IMR-90 (cell line): ENCODE measurements at regions not wholly inside any gene's neighbourhood (a gene's known extent, or its start where the extent isn't known, plus 50 kb on each side); places are given as distances from the start of the nearest gene placed in this dataset.

ENCODE experiments used
- ATAC-seq: fragments of 200-7000 bp; cut with Tn5 transposase; 2 replicates; pipeline ENCODE4 v1.9.1; 2020; ENCODE audit warnings: low read depth, mild to moderate bottlenecking, moderate library complexity
- BruUV-seq: library from RNA; stranded (reverse); fragments of 400-500 nt; replicated peaks from 2 replicates; lab custom pipeline; 2021; lab: Mats Ljungman, UMichigan
- CTCF ChIA-PET: fragments of 300-600 bp; formaldehyde crosslinking; extraction: SDS; loops from one replicate; lab custom pipeline; 2021; ENCODE audit warnings: antibody characterized with exemption; lab: Yijun Ruan, JAX
- POLR2A ChIA-PET: fragments of 300-600 bp; sonication (Branson Sonifier 250); formaldehyde crosslinking; loops from one replicate; lab custom pipeline; 2022; ENCODE audit warnings: antibody characterized with exemption; ENCODE audit not compliant: unreplicated experiment; lab: Charles Lee
- DNase-seq: peaks from one replicate; pipeline ENCODE4 v3.0.0; 2013
- H2AFZ ChIP-seq: replicated peaks from 2 replicates; pipeline ENCODE3; 2013; ENCODE audit warnings: low read length, mild to moderate bottlenecking; ENCODE audit not compliant: poor library complexity
- H2AK5ac ChIP-seq: 2 replicates; pipeline ENCODE4 v1.6.1; 2013; ENCODE audit warnings: low read depth, low read length, inconsistent platforms
- H2AK9ac ChIP-seq: replicated peaks from 2 replicates; pipeline ENCODE3; 2013; ENCODE audit warnings: mild to moderate bottlenecking, low read depth, low read length, moderate library complexity; ENCODE audit not compliant: poor library complexity
- H2BK120ac ChIP-seq: 2 replicates; pipeline ENCODE4 v1.6.1; 2013; ENCODE audit warnings: low read depth, low read length, inconsistent platforms
- H2BK15ac ChIP-seq: 3 replicates; pipeline ENCODE4 v1.6.1; 2013; ENCODE audit warnings: low read depth, low read length, inconsistent platforms
- H2BK20ac ChIP-seq: 2 replicates; pipeline ENCODE4 v1.6.1; 2013; ENCODE audit warnings: low read depth, mild to moderate bottlenecking, inconsistent platforms, low read length, moderate library complexity
- H2BK5ac ChIP-seq: 2 replicates; pipeline ENCODE4 v1.6.1; 2013; ENCODE audit warnings: mild to moderate bottlenecking, low read depth, low read length, inconsistent platforms; ENCODE audit not compliant: poor library complexity, severe bottlenecking
- H3K14ac ChIP-seq: replicated peaks from 2 replicates; pipeline ENCODE4 v1.6.1; 2013; ENCODE audit warnings: low read depth, low read length, inconsistent platforms
- H3K18ac ChIP-seq: 2 replicates; pipeline ENCODE4 v1.6.1; 2013; ENCODE audit warnings: low read depth, low read length, control low read depth
- H3K23ac ChIP-seq: 2 replicates; pipeline ENCODE4 v1.6.1; 2013; ENCODE audit warnings: low read depth, low read length, inconsistent platforms
- H3K27ac ChIP-seq: 2 replicates; pipeline ENCODE4 v1.5.1; 2013; ENCODE audit warnings: mild to moderate bottlenecking, control low read depth, low read length; ENCODE audit not compliant: insufficient read depth
- H3K27me3 ChIP-seq: 2 replicates; pipeline ENCODE4 v1.6.1; 2013; ENCODE audit warnings: low read length; ENCODE audit not compliant: control insufficient read depth, insufficient read depth
- H3K36me3 ChIP-seq: 2 replicates; pipeline ENCODE4 v1.6.1; 2013; ENCODE audit warnings: low read length, mixed read lengths; ENCODE audit not compliant: control insufficient read depth, insufficient read depth
- H3K4ac ChIP-seq: 2 replicates; pipeline ENCODE4 v1.6.1; 2013; ENCODE audit warnings: low read depth, low read length, inconsistent platforms
- H3K4me1 ChIP-seq: 2 replicates; pipeline ENCODE4 v1.6.1; 2013; ENCODE audit warnings: low read length, mixed read lengths; ENCODE audit not compliant: control insufficient read depth, insufficient read depth
- H3K4me2 ChIP-seq: 2 replicates; pipeline ENCODE4 v1.6.1; 2013; ENCODE audit warnings: low read depth, mild to moderate bottlenecking, control low read depth, low read length, moderate library complexity
- H3K4me3 ChIP-seq: 2 replicates; pipeline ENCODE4 v1.5.1; 2013; ENCODE audit warnings: low read depth, mild to moderate bottlenecking, control low read depth, low read length, moderate library complexity; ENCODE audit not compliant: insufficient read depth
- H3K56ac ChIP-seq: 2 replicates; pipeline ENCODE4 v1.6.1; 2013; ENCODE audit warnings: low read length, inconsistent platforms; ENCODE audit not compliant: insufficient read depth; ENCODE audit errors: extremely low read depth
- H3K79me1 ChIP-seq, 2 experiments: 2 replicates each; pipeline ENCODE4 v1.6.1; 2013; ENCODE audit warnings: low read length in 2 of 2, inconsistent platforms in 1 of 2, low read depth in 1 of 2
- H3K9ac ChIP-seq: 2 replicates; pipeline ENCODE4 v1.6.1; 2013; ENCODE audit warnings: low read depth, low read length, control low read depth
- H3K9me1 ChIP-seq: 2 replicates; pipeline ENCODE4 v1.6.1; 2013; ENCODE audit warnings: low read length, inconsistent platforms; ENCODE audit not compliant: insufficient read depth
- H3K9me3 ChIP-seq: 2 replicates; pipeline ENCODE4 v1.6.1; 2013; ENCODE audit warnings: low read length; ENCODE audit not compliant: control insufficient read depth, insufficient read depth
- H4K20me1 ChIP-seq: 2 replicates; pipeline ENCODE4 v1.6.1; 2013; ENCODE audit warnings: low read length, inconsistent platforms; ENCODE audit not compliant: insufficient read depth
- H4K5ac ChIP-seq: 2 replicates; pipeline ENCODE4 v1.6.1; 2013; ENCODE audit warnings: mild to moderate bottlenecking, low read depth, low read length, control low read depth
- H4K8ac ChIP-seq, 2 experiments: 2 replicates each; pipeline ENCODE4 v1.6.1; 2013; ENCODE audit warnings: low read depth in 2 of 2, low read length in 2 of 2, control low read depth in 1 of 2, inconsistent platforms in 1 of 2
- H4K91ac ChIP-seq: 2 replicates; pipeline ENCODE4 v1.6.1; 2013; ENCODE audit warnings: low read depth, low read length, inconsistent platforms; ENCODE audit not compliant: insufficient read depth
- BHLHE40 ChIP-seq: fragments of 150-350 bp; IDR thresholded peaks from 2 replicates; pipeline ENCODE4 v1.6.1; 2016; ENCODE audit warnings: mild to moderate bottlenecking, low read depth, low read length
- CEBPB ChIP-seq: IDR thresholded peaks from 2 replicates; pipeline ENCODE4 v1.6.1; 2012; ENCODE audit warnings: low read depth, low read length, improper control_type of control experiment
- CTCF ChIP-seq: conservative IDR thresholded peaks from 2 replicates; pipeline ENCODE4 v1.5.1; 2012; ENCODE audit warnings: mild to moderate bottlenecking, low read depth, low read length, improper control_type of control experiment
- ELK1 ChIP-seq: fragments of 150-350 bp; IDR thresholded peaks from 2 replicates; pipeline ENCODE4 v1.6.1; 2016; ENCODE audit warnings: low read depth, mild to moderate bottlenecking, low read length, moderate library complexity, borderline replicate concordance
- FOS ChIP-seq: fragments of 150-350 bp; IDR thresholded peaks from 2 replicates; pipeline ENCODE4 v1.6.1; 2016; ENCODE audit warnings: low read depth, low read length
- MAFK ChIP-seq: IDR thresholded peaks from 2 replicates; pipeline ENCODE4 v1.6.1; 2012; ENCODE audit warnings: low read depth, low read length, improper control_type of control experiment
- MAZ ChIP-seq: IDR thresholded peaks from 2 replicates; pipeline ENCODE4 v1.6.1; 2012; ENCODE audit warnings: low read depth, mild to moderate bottlenecking, low read length, improper control_type of control experiment, moderate library complexity, borderline replicate concordance
- MXI1 ChIP-seq: IDR thresholded peaks from 2 replicates; pipeline ENCODE4 v1.6.1; 2012; ENCODE audit warnings: low read depth, mild to moderate bottlenecking, low read length, moderate library complexity, borderline replicate concordance
- NFE2L2 ChIP-seq: fragments of 150-350 bp; IDR thresholded peaks from 2 replicates; pipeline ENCODE4 v1.6.1; 2016; ENCODE audit warnings: low read depth, mild to moderate bottlenecking, low read length
- POLR2A ChIP-seq: IDR thresholded peaks from 2 replicates; pipeline ENCODE4 v1.6.1; 2012; ENCODE audit warnings: mild to moderate bottlenecking, low read depth, low read length
- RAD21 ChIP-seq: IDR thresholded peaks from 2 replicates; pipeline ENCODE4 v1.6.1; 2012; ENCODE audit warnings: low read length, improper control_type of control experiment
- RFX5 ChIP-seq: IDR thresholded peaks from 2 replicates; pipeline ENCODE4 v1.8.0; 2012; ENCODE audit warnings: low read depth, mild to moderate bottlenecking, low read length, moderate library complexity
- SMC3 ChIP-seq: fragments of 150-350 bp; IDR thresholded peaks from 2 replicates; pipeline ENCODE4 v1.6.1; 2016; ENCODE audit warnings: low read depth, mild to moderate bottlenecking, antibody characterized with exemption, low read length, moderate library complexity
- USF2 ChIP-seq: fragments of 150-350 bp; IDR thresholded peaks from 2 replicates; pipeline ENCODE4 v1.6.1; 2017; ENCODE audit warnings: mild to moderate bottlenecking, antibody characterized with exemption, low read length, low read depth
- WGBS, 2 experiments: methylation state at CpG; one replicate each; pipeline versions ENCODE4 v1.1.5 to v1.1.7; 2013; ENCODE audit warnings: missing lambda C conversion rate in 2 of 2; ENCODE audit not compliant: insufficient read length in 1 of 2; ENCODE audit errors: extremely low coverage in 2 of 2; 5-methylcytosine and 5-hydroxymethylcytosine counted together
- dilution Hi-C: fragments of 300-500 bp; cut with HindIII; formaldehyde crosslinking; loops from one replicate; pipeline ENCODE4 v1.14.3; 2018; ENCODE audit warnings: low sequenced_read_pairs; ENCODE audit not compliant: unreplicated experiment
- in situ Hi-C: fragments of 300-500 bp; cut with MboI; formaldehyde crosslinking; loops from 3 replicates; pipeline ENCODE4 v1.14.3; 2019; ENCODE audit warnings: low sequenced_read_pairs, inconsistent platforms, mixed read lengths
- intact Hi-C: fragments of 100-400 bp; cut with micrococcal nuclease; formaldehyde crosslinking; loops from 2 replicates; pipeline ENCODE4 v1.10.0; 2022

GRCh38 chr1:14441302-14441741, 157.2 kb upstream of the KAZN start:
- H2AK5ac ChIP-seq = no peak overlapping the region
- no peak overlapping the region for H4K91ac ChIP-seq
- no peak overlapping the region for H3K23ac ChIP-seq
- no peak for TF ChIP-seq USF2
- TF ChIP-seq MXI1 = no peak
- no peak for TF ChIP-seq NFE2L2
- TF ChIP-seq CTCF = no peak
- TF ChIP-seq ELK1 = no peak
- TF ChIP-seq POLR2A = no peak
- TF ChIP-seq BHLHE40 = no peak
- no peak for TF ChIP-seq MAZ
- no peak for TF ChIP-seq FOS
- TF ChIP-seq RFX5 = no peak
- TF ChIP-seq RAD21 = no peak
- TF ChIP-seq MAFK = no peak
- no peak for TF ChIP-seq SMC3
- no peak for TF ChIP-seq CEBPB
- no peak overlapping the region for H3K4ac ChIP-seq
- peak; percentile 19; the same call in 1 of the 2 replicates for ATAC-seq
- H3K14ac ChIP-seq = no peak overlapping the region
- dilution Hi-C loops (no loop called here), intact Hi-C loops (loop anchor here (5.0 kb wide), 1 partner anchor 46 kb away; no protein-coding TSS in a partner anchor), in situ Hi-C loops (no loop called here)
- H4K5ac ChIP-seq = no peak overlapping the region
- no peaks in the 10 kb centered on the region for H4K20me1 ChIP-seq
- ChIA-PET CTCF (no interaction called here), POLR2A (no interaction called here)
- no peak overlapping the region for H3K9ac ChIP-seq
- peak overlapping the region; percentile 51; the same call in 1 of the 2 replicates for H3K27ac ChIP-seq
- no peak overlapping the region for H3K56ac ChIP-seq
- H3K4me3 ChIP-seq = no peak overlapping the region
- H3K4me2 ChIP-seq = no peak overlapping the region
- H2AK9ac ChIP-seq = no peak overlapping the region
- no peak overlapping the region for H2AFZ ChIP-seq
- peak; percentile 83 for DNase-seq
- H2BK5ac ChIP-seq = peak overlapping the region; percentile 43
- H3K9me3 ChIP-seq = no peaks in the 10 kb centered on the region
- no peaks in the 10 kb centered on the region for H3K36me3 ChIP-seq
- BruUV-seq = no TSS peak
- no peak overlapping the region for H2BK120ac ChIP-seq
- no peaks in the 10 kb centered on the region for H3K27me3 ChIP-seq
- H3K4me1 ChIP-seq = peaks cover 8% of the 10 kb centered on the region
- WGBS, 2 experiments = no CpG with 5 or more reads among the region's 6 CpGs
- H3K18ac ChIP-seq = no peak overlapping the region
- no peaks in the 10 kb centered on the region for H3K9me1 ChIP-seq
- no peak overlapping the region; a peak in 1 of 4 replicates for H4K8ac ChIP-seq
- no peak overlapping the region for H2BK15ac ChIP-seq
- no peaks in the 10 kb centered on the region for H3K79me1 ChIP-seq
- no peak overlapping the region for H2BK20ac ChIP-seq
